GM12872 (cell line): ENCODE measurements at regions not wholly inside any gene's neighbourhood (a gene's known extent, or its start where the extent isn't known, plus 50 kb on each side); places are given as distances from the start of the nearest gene placed in this dataset.

Experiments
- TF ChIP-seq, protein P1 (sequence below): IDR thresholded peaks from 3 replicates; pipeline ENCODE4 v1.5.1; 2011; ENCODE audit warnings: low read depth, mild to moderate bottlenecking, low read length, moderate library complexity; ENCODE audit not compliant: insufficient read depth

DNA sequence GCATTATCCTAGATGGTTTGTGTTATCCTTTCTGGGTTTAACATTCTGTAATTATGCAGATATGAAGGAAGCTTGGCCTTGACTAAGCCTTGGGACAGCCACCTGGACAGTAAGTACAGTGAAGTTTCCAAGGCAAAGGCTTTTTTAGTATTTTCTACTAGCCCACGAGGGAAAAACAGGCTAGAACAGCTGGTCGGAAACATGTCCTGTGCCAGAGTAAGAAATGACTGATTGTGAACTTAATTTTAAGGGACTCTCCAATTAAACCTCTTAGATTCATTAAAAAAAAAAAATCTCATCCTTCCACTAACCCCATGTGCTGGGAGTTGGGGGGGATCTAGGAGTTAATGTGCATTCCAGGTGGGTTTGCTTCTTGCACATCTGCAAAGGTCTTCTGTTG, 720.8 kb downstream of the SLC4A3 start:
- TF ChIP-seq, protein P1, sequence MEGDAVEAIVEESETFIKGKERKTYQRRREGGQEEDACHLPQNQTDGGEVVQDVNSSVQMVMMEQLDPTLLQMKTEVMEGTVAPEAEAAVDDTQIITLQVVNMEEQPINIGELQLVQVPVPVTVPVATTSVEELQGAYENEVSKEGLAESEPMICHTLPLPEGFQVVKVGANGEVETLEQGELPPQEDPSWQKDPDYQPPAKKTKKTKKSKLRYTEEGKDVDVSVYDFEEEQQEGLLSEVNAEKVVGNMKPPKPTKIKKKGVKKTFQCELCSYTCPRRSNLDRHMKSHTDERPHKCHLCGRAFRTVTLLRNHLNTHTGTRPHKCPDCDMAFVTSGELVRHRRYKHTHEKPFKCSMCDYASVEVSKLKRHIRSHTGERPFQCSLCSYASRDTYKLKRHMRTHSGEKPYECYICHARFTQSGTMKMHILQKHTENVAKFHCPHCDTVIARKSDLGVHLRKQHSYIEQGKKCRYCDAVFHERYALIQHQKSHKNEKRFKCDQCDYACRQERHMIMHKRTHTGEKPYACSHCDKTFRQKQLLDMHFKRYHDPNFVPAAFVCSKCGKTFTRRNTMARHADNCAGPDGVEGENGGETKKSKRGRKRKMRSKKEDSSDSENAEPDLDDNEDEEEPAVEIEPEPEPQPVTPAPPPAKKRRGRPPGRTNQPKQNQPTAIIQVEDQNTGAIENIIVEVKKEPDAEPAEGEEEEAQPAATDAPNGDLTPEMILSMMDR: no peak

DNA sequence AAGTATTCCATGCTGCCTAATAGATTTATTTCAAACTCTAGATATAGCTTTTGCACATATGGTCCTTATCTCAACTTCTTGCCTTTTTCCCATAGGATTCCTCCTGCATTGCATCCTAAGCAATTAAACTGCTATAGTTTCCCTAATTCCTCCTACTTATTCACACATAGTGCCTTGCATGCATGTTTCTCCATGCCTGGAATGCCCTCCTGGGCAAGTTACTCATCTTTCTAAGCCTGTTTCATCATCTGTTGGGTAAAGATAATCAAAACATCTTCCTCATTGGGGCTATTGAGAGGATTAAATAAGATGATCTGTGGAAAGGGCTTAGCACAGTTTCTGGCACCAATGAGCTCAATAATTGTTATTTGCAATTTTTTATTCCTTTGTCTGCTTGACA, 726.5 kb downstream of the SLC4A3 start:
- TF ChIP-seq, protein P1: no peak

DNA sequence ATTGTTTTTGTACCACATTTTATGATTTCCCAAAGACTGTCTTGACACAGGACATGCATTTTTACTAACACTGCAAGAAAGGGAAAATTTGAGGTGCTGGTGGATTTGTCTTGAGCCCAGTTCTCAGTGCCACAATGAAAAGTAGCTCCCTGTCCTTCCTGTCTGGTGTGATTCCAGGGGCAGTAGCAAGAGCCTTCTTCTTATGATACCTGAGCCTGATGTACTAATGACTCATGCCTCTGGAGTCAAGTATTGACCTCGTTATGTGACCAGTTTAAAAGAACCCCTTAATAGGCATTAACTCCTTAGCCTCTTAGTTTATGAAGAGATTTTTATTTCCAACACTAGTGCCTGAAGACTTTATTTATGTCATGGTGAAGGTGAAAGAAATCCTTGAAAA, 728.6 kb downstream of the SLC4A3 start:
- TF ChIP-seq, protein P1: no peak

DNA sequence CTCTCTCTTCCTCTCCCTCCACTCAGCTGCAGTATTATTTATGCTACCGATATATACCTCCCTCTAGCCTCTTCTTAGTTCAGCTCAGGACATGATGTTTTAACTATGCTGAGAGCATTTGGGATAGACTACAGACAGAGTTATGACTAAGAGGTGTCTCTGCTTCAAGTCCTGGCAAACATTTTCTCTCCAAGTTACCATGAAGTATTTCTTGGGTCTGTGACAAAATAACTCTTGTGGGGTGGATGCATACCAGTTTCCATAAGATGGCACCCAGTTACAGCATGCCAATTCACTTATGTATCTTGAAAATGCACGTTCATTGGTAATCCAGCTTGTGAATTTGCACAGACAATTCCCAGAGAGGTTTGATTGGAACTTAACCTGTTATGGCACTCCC, 737.6 kb downstream of the SLC4A3 start:
- TF ChIP-seq, protein P1: no peak

DNA sequence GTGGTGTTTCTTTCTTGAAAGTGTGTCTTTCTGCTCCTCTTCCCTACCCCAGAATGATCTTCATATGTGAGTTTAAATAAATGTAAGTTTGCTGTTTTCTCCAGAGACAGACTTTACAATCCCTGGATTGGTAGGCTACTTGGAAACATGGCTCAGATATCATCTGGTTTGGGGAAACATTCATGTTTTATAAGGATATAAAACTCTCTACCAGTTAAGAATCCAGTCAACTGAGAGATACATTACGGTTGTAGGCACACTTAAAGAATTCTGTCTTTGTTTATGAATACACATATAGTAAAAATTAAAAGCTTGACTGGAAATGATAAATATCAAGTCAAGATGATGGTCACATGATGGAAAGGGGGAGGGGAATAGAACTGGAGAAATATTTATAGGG, 739.3 kb downstream of the SLC4A3 start:
- TF ChIP-seq, protein P1: no peak

DNA sequence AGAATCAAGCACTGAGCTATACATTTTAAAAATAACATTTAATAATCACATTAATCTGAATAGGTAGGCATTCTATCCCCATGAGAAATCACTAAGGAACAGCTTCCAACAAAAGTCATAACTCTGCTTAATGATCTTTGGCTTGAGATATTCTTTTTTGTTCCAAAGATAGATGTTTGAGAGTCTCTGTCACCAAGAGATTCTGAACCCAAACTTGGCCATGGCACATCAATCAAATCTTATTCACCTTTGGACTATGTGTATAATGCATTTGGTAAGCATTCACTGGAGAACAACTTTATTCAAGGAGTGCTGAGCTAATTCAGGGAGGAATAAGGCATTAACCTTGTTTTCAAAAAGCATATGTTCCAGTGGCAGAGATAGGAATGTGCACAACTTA, 743.3 kb downstream of the SLC4A3 start:
- TF ChIP-seq, protein P1: no peak

DNA sequence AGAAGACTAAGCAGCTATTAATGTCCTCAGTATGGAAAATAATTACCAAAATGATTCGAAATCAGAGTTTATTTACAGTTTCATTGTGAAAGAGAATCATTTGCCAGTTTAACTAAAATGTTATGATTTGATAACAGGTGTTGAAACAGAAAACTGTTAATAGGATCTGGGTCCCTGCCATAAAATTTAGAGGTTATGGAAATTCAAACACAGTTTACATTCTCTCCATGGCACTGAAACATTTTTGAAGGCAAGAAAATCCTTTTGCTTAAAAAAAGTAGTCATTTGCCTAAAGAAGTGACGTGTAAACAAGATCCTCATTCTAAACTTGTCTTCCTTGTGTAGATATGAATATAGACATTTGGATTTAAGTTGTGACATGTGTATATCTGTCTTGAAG, 743.8 kb downstream of the SLC4A3 start:
- TF ChIP-seq, protein P1: no peak

DNA sequence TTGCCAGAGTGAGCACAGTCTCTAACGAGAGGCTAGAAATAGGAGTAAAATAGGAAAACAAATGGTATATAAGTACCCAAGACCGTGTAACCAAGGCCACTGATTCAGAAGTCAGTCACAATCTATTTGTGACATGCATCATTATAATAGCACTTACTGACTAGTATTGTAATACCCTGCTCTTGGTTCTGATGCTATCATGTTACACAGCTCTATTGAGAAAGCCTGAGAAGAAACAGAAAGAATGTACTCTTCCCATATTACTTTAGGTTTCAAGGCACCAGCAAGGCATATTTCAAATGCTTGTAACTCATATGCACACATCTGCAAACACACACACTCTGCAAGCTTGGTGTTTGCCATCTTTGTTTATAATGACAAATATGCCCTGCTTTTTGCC, 746.4 kb downstream of the SLC4A3 start:
- TF ChIP-seq, protein P1: no peak
